OCI-LY7 (cell line): ENCODE measurements at regions not wholly inside any gene's neighbourhood (a gene's known extent, or its start where the extent isn't known, plus 50 kb on each side); places are given as distances from the start of the nearest gene placed in this dataset.

Experiments
- BruUV-seq: library from RNA; stranded (reverse); fragments of 400-500 nt; replicated peaks from 2 replicates; lab custom pipeline; 2021; lab: Mats Ljungman, UMichigan
- CTCF ChIA-PET: fragments of 300-600 bp; sonication (Branson Sonifier 250); formaldehyde crosslinking; loops from one replicate; lab custom pipeline; 2022; ENCODE audit warnings: antibody characterized with exemption; ENCODE audit not compliant: unreplicated experiment; lab: Charles Lee
- POLR2A ChIA-PET: fragments of 300-600 bp; sonication (Branson Sonifier 250); formaldehyde crosslinking; loops from one replicate; lab custom pipeline; 2022; ENCODE audit warnings: antibody characterized with exemption; lab: Charles Lee
- DNase-seq: peaks from one replicate; pipeline ENCODE4 v3.0.0-alpha.2; 2015; ENCODE audit warnings: low spot score
- H2AFZ ChIP-seq: fragments of 200-600 bp; sonication (generic), shearing (Covaris generic); 2 replicates; pipeline ENCODE4 v1.6.1; 2014; ENCODE audit warnings: mild to moderate bottlenecking, antibody characterized with exemption, low read length, moderate library complexity
- H3K27ac ChIP-seq: fragments of 200-600 bp; sonication (generic); 2 replicates; pipeline ENCODE4 v1.5.1; 2014; ENCODE audit warnings: mixed run types, low read depth, mild to moderate bottlenecking, moderate library complexity, low read length, inconsistent platforms; ENCODE audit not compliant: poor library complexity, severe bottlenecking
- H3K36me3 ChIP-seq: fragments of 200-600 bp; sonication (generic); 2 replicates; pipeline ENCODE4 v1.6.1; 2014; ENCODE audit warnings: mild to moderate bottlenecking, antibody characterized with exemption, low read length, moderate library complexity, mixed read lengths; ENCODE audit not compliant: insufficient read depth
- H3K4me1 ChIP-seq: fragments of 200-600 bp; sonication (generic); 2 replicates; pipeline ENCODE4 v1.5.1; 2014; ENCODE audit warnings: mild to moderate bottlenecking, low read length; ENCODE audit not compliant: insufficient read depth, poor library complexity, severe bottlenecking
- H3K4me2 ChIP-seq: fragments of 200-600 bp; sonication (generic); 2 replicates; pipeline ENCODE4 v1.6.1; 2014; ENCODE audit warnings: mild to moderate bottlenecking, low read length
- H3K4me3 ChIP-seq: fragments of 200-600 bp; sonication (generic); 2 replicates; pipeline ENCODE4 v1.5.1; 2014; ENCODE audit warnings: mild to moderate bottlenecking, low read depth, low read length; ENCODE audit not compliant: poor library complexity, severe bottlenecking
- H3K79me2 ChIP-seq: fragments of 200-600 bp; sonication (generic); 2 replicates; pipeline ENCODE4 v1.6.1; 2016; ENCODE audit warnings: low read depth, mild to moderate bottlenecking, low read length, moderate library complexity, mixed read lengths; ENCODE audit not compliant: insufficient read depth
- H3K9me2 ChIP-seq: fragments of 200-600 bp; sonication (generic); 2 replicates; pipeline ENCODE4 v1.6.1; 2016; ENCODE audit warnings: mild to moderate bottlenecking, low read length, mixed read lengths; ENCODE audit not compliant: insufficient read depth
- H3K9me3 ChIP-seq: fragments of 200-600 bp; sonication (generic); 2 replicates; pipeline ENCODE4 v1.6.1; 2014; ENCODE audit warnings: mild to moderate bottlenecking, mixed run types, low read length, mixed read lengths
- H4K20me1 ChIP-seq: fragments of 200-600 bp; sonication (generic); 2 replicates; pipeline ENCODE4 v1.6.1; 2014; ENCODE audit warnings: mild to moderate bottlenecking, antibody characterized with exemption, low read length, moderate library complexity, mixed read lengths; ENCODE audit not compliant: insufficient read depth
- CTCF ChIP-seq: fragments of 200-600 bp; sonication (generic); conservative IDR thresholded peaks from 2 replicates; pipeline ENCODE4 v1.5.1; 2014; ENCODE audit warnings: mild to moderate bottlenecking, antibody characterized with exemption, low read length, moderate library complexity, mixed read lengths
- EZH2phosphoT487 ChIP-seq: fragments of 200-600 bp; sonication (generic); IDR thresholded peaks from 2 replicates; pipeline ENCODE4 v1.6.1; 2018; ENCODE audit warnings: low read depth, borderline replicate concordance, mild to moderate bottlenecking, mixed run types, antibody characterized with exemption, low read length, moderate library complexity, mixed read lengths
- intact Hi-C: fragments of 100-400 bp; cut with micrococcal nuclease; formaldehyde crosslinking; loops from one replicate; pipeline ENCODE4 v1.10.0; 2022; ENCODE audit not compliant: unreplicated experiment

- no peaks in the 10 kb centered on the region for H3K9me2 ChIP-seq
- no peak overlapping the region for H3K4me2 ChIP-seq
- ChIA-PET CTCF (no interaction called here), POLR2A (no interaction called here)
- no peaks in the 10 kb centered on the region for H3K36me3 ChIP-seq
- H3K9me3 ChIP-seq = 0 out of 2 replicates have a peak, but pooled peaks cover 8% of the 10 kb centered on the region
- no peak overlapping the region for H2AFZ ChIP-seq
- no peaks in the 10 kb centered on the region for H3K79me2 ChIP-seq
- intact Hi-C loops = no loop called here
- TF ChIP-seq EZH2phosphoT487 (no peak), CTCF (no peak)
- no peak overlapping the region for H3K27ac ChIP-seq
- H3K4me3 ChIP-seq = no peak overlapping the region
- no peaks in the 10 kb centered on the region for H4K20me1 ChIP-seq
- DNase-seq = no peak
- BruUV-seq = no TSS peak
- H3K4me1 ChIP-seq = no peaks in the 10 kb centered on the region
These were observed 1269.5 kb downstream of the TYW1 start for GRCh38 chr7:68266004-68266579.

GRCh38 chr7:68267486-68267885, 1270.9 kb downstream of the TYW1 start:
- Histone ChIP-seq H3K9me3 (0 out of 2 replicates have a peak, but pooled peaks cover 8% of the 10 kb centered on the region), H3K4me2 (no peak overlapping the region), H3K4me3 (no peak overlapping the region), H3K79me2 (no peaks in the 10 kb centered on the region), H3K4me1 (no peaks in the 10 kb centered on the region), H2AFZ (no peak overlapping the region), H3K27ac (no peak overlapping the region), H4K20me1 (no peaks in the 10 kb centered on the region), H3K9me2 (no peaks in the 10 kb centered on the region), H3K36me3 (no peaks in the 10 kb centered on the region)
- no TSS peak for BruUV-seq
- ChIA-PET POLR2A (interaction anchor here (0.7 kb wide), 1 partner anchor 11 kb away, joined by 4 read pairs; no protein-coding TSS in a partner anchor), CTCF (no interaction called here)
- TF ChIP-seq CTCF (no peak), EZH2phosphoT487 (no peak)
- intact Hi-C loops = no loop called here
- DNase-seq = no peak

GRCh38 chr7:68269405-68269804, 1272.8 kb downstream of the TYW1 start:
- TF ChIP-seq EZH2phosphoT487 (no peak), CTCF (no peak)
- H2AFZ ChIP-seq = no peak overlapping the region
- POLR2A ChIA-PET = no interaction called here
- no peaks in the 10 kb centered on the region for H3K4me1 ChIP-seq
- no peaks in the 10 kb centered on the region for H3K36me3 ChIP-seq
- intact Hi-C loops = no loop called here
- no peaks in the 10 kb centered on the region for H3K9me2 ChIP-seq
- H3K9me3 ChIP-seq = 0 out of 2 replicates have a peak, but pooled peaks cover 8% of the 10 kb centered on the region
- no peak overlapping the region for H3K4me2 ChIP-seq
- no peak overlapping the region for H3K27ac ChIP-seq
- BruUV-seq = no TSS peak
- CTCF ChIA-PET = no interaction called here
- no peaks in the 10 kb centered on the region for H3K79me2 ChIP-seq
- DNase-seq = no peak
- H4K20me1 ChIP-seq = no peaks in the 10 kb centered on the region
- H3K4me3 ChIP-seq = no peak overlapping the region
